HCT116 (cell line): ENCODE measurements at regions not wholly inside any gene's neighbourhood (a gene's known extent, or its start where the extent isn't known, plus 50 kb on each side); places are given as distances from the start of the nearest gene placed in this dataset.
"Not testable (repeated sequence)": the region's sequence is repeated elsewhere in the genome, so short reads cannot be mapped to it uniquely, and the experiment has no call there.

Experiments used
- ATAC-seq: fragments of 200-7000 bp; cut with Tn5 transposase; 2 replicates; pipeline ENCODE4 v1.9.1; 2020; ENCODE audit warnings: mild to moderate bottlenecking, moderate library complexity
- BruUV-seq: library from RNA; stranded (reverse); fragments of 400-500 nt; replicated peaks from 2 replicates; lab custom pipeline; 2021; lab: Mats Ljungman, UMichigan
- CTCF ChIA-PET: fragments of 300-600 bp; sonication (Branson Sonifier 250); formaldehyde crosslinking; loops from one replicate; lab custom pipeline; 2021; ENCODE audit warnings: antibody characterized with exemption; lab: Charles Lee
- POLR2A ChIA-PET: fragments of 300-600, 350-600 bp; sonication (Branson Sonifier 250); formaldehyde crosslinking; loops from one replicate; lab custom pipeline; 2021; ENCODE audit warnings: antibody characterized with exemption; lab: Charles Lee
- RAD21 ChIA-PET, 2 experiments: fragments of 300-600 bp; sonication (Branson Sonifier 250); formaldehyde crosslinking; loops; one replicate each; lab custom pipeline; 2023; ENCODE audit warnings: low total read pairs in 2 of 2; ENCODE audit not compliant: uncharacterized antibody in 2 of 2, unreplicated experiment in 2 of 2, low non-redundant PET in 1 of 2; lab: Charles Lee
- DNase-seq: peaks from one replicate; pipeline ENCODE4 v3.0.0-alpha.2; 2010; ENCODE audit warnings: low read depth, low spot score
- H2AFZ ChIP-seq: fragments of 200-600 bp; shearing (Covaris generic), sonication (generic); 2 replicates; pipeline ENCODE4 v1.6.1; 2017; ENCODE audit warnings: low read depth, mixed run types, mixed read lengths, antibody characterized with exemption, low read length; ENCODE audit not compliant: poor library complexity, severe bottlenecking
- H3K27ac ChIP-seq: 2 replicates; pipeline ENCODE4 v1.5.1; 2012; ENCODE audit warnings: low read depth, low read length
- H3K27me3 ChIP-seq: fragments of 200-600 bp; sonication (generic); 2 replicates; pipeline ENCODE4 v1.6.1; 2016; ENCODE audit warnings: mixed run types, low read length, mixed read lengths; ENCODE audit not compliant: insufficient read depth
- H3K36me3 ChIP-seq, 2 experiments: fragments of 200-500 bp in 1 of 2; fragments of 200-600 bp in 1 of 2; sonication (Bioruptor generic) in 1 of 2; sonication (generic) in 1 of 2; 2 replicates each; pipeline versions ENCODE4 v1.5.1 to v1.6.1; 2014 to 2016; ENCODE audit warnings: low read length in 2 of 2, inconsistent platforms in 1 of 2, mixed read lengths in 1 of 2, mixed run types in 1 of 2; ENCODE audit not compliant: insufficient read depth in 2 of 2, control insufficient read depth in 1 of 2
- H3K4me1 ChIP-seq, 2 experiments: fragments of 200-600 bp in 1 of 2; sonication (generic) in 1 of 2; 2 replicates each; pipeline versions ENCODE4 v1.5.1 to v1.6.1; 2012 to 2017; ENCODE audit warnings: low read length in 2 of 2, inconsistent platforms in 1 of 2, mild to moderate bottlenecking in 1 of 2, mixed read lengths in 1 of 2, mixed run types in 1 of 2, moderate library complexity in 1 of 2; ENCODE audit not compliant: insufficient read depth in 2 of 2, control insufficient read depth in 1 of 2
- H3K4me2 ChIP-seq: fragments of 200-600 bp; sonication (generic); 2 replicates; pipeline ENCODE4 v1.6.1; 2017; ENCODE audit warnings: mixed run types, low read length, mixed read lengths
- H3K4me3 ChIP-seq, 2 experiments: fragments of 200-600 bp in 1 of 2; sonication (generic) in 1 of 2; replicated peaks in 1 of 2; 2 replicates each; pipeline ENCODE4 v1.5.1; 2011 to 2016; ENCODE audit warnings: low read length in 2 of 2, control low read depth in 1 of 2, low read depth in 1 of 2, mild to moderate bottlenecking in 1 of 2, mixed read lengths in 1 of 2, mixed run types in 1 of 2
- H3K79me2 ChIP-seq: fragments of 200-600 bp; sonication (generic); 2 replicates; pipeline ENCODE4 v1.6.1; 2017; ENCODE audit warnings: mild to moderate bottlenecking, mixed run types, low read length, moderate library complexity, mixed read lengths; ENCODE audit not compliant: insufficient read depth
- H3K9ac ChIP-seq: fragments of 200-600 bp; sonication (generic); 2 replicates; pipeline ENCODE4 v1.6.1; 2016; ENCODE audit warnings: low read length, mixed read lengths
- H3K9me2 ChIP-seq: fragments of 200-600 bp; sonication (generic), shearing (Covaris generic); 2 replicates; pipeline ENCODE4 v1.6.1; 2017; ENCODE audit warnings: mixed run types, mild to moderate bottlenecking, moderate library complexity; ENCODE audit not compliant: insufficient read depth
- H3K9me3 ChIP-seq, 2 experiments: fragments of 200-500 bp in 1 of 2; fragments of 200-600 bp in 1 of 2; sonication (Bioruptor generic) in 1 of 2; sonication (generic) in 1 of 2; 2 replicates each; pipeline ENCODE4 v1.6.1; 2014 to 2017; ENCODE audit warnings: low read length in 2 of 2, mixed read lengths in 2 of 2, inconsistent platforms in 1 of 2, low read depth in 1 of 2, mild to moderate bottlenecking in 1 of 2, mixed run types in 1 of 2, moderate library complexity in 1 of 2; ENCODE audit not compliant: control insufficient read depth in 1 of 2, insufficient read depth in 1 of 2
- H4K20me1 ChIP-seq: fragments of 200-600 bp; sonication (generic), shearing (Covaris generic); 2 replicates; pipeline ENCODE4 v1.6.1; 2017; ENCODE audit warnings: mixed run types, mild to moderate bottlenecking, moderate library complexity; ENCODE audit not compliant: insufficient read depth
- CBX3 ChIP-seq: IDR thresholded peaks from 2 replicates; pipeline ENCODE4 v1.6.1; 2012; ENCODE audit warnings: low read depth
- CEBPB ChIP-seq: IDR thresholded peaks from 2 replicates; pipeline ENCODE4 v1.6.1; 2012; ENCODE audit warnings: low read depth
- EGR1 ChIP-seq: IDR thresholded peaks from 2 replicates; pipeline ENCODE4 v1.6.1; 2012; ENCODE audit warnings: low read depth
- EZH2phosphoT487 ChIP-seq: fragments of 200-600 bp; IDR thresholded peaks from 2 replicates; pipeline ENCODE4 v1.6.1; 2018; ENCODE audit warnings: antibody characterized with exemption, borderline replicate concordance
- POLR2A ChIP-seq: IDR thresholded peaks from 2 replicates; pipeline ENCODE4 v1.7.0; 2011; ENCODE audit warnings: borderline replicate concordance; ENCODE audit not compliant: insufficient read depth, insufficient read length; ENCODE audit errors: extremely low read depth
- RAD21 ChIP-seq: IDR thresholded peaks from 2 replicates; pipeline ENCODE4 v1.6.1; 2012; ENCODE audit warnings: low read depth, mild to moderate bottlenecking
- SIN3A ChIP-seq: IDR thresholded peaks from 2 replicates; pipeline ENCODE4 v1.6.1; 2012; ENCODE audit warnings: low read depth
- SP1 ChIP-seq: IDR thresholded peaks from 2 replicates; pipeline ENCODE4 v1.6.1; 2012; ENCODE audit warnings: low read depth
- SRF ChIP-seq: IDR thresholded peaks from 2 replicates; pipeline ENCODE4 v1.6.1; 2012; ENCODE audit warnings: low read depth
- TCF7L2 ChIP-seq: IDR thresholded peaks from 2 replicates; pipeline ENCODE4 v1.7.0; 2011; ENCODE audit warnings: borderline replicate concordance, inconsistent platforms; ENCODE audit not compliant: insufficient read depth, insufficient read length; ENCODE audit errors: extremely low read depth
- YY1 ChIP-seq: IDR thresholded peaks from 2 replicates; pipeline ENCODE4 v1.6.1; 2011; ENCODE audit warnings: low read length, low read depth, moderate library complexity, mild to moderate bottlenecking; ENCODE audit not compliant: insufficient replicate concordance; ENCODE audit errors: extremely low read depth
- ZBTB33 ChIP-seq: IDR thresholded peaks from 2 replicates; pipeline ENCODE4 v1.6.1; 2011; ENCODE audit warnings: mild to moderate bottlenecking, low read length, moderate library complexity; ENCODE audit not compliant: insufficient replicate concordance; ENCODE audit errors: extremely low read depth
- ZFX ChIP-seq: fragments of 450-650 bp; IDR thresholded peaks from 2 replicates; pipeline ENCODE4 v1.6.1; 2017
- ZNF274 ChIP-seq: fragments of 200-500 bp; sonication (Bioruptor generic); IDR thresholded peaks from 2 replicates; pipeline ENCODE4 v1.6.1; 2014; ENCODE audit warnings: mild to moderate bottlenecking, low read depth, low read length, inconsistent platforms
- intact Hi-C: fragments of 100-400 bp; cut with micrococcal nuclease; formaldehyde crosslinking; loops from 2 replicates; pipeline ENCODE4 v1.10.0; 2022

DNA sequence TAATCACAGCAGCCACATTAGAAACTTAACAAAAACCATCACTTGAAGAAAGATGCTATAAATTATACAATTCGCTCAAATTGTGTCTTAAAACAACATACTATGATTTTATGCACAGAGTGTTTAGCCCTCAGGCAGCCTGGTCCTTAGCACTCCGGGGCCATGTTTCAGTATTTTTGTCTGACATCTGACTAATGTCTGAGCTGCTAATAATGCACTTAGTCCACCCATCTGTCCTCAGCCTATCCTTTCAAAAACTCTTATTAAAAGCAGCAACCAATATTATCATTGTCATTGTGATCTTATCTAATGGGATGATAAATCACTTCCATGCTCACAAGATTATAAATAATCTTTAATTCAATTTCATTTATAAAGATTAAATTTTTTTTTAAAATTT lies 602.7 kb upstream of the FOXG1 start (continued):
- TF ChIP-seq SIN3A = no peak

- ATAC-seq, POLR2A ChIA-PET, intact Hi-C loops, RAD21 ChIA-PET, DNase-seq, H3K9ac ChIP-seq, CTCF ChIA-PET, H3K36me3 ChIP-seq, H3K4me3 ChIP-seq, H3K27ac ChIP-seq, H3K27me3 ChIP-seq, H4K20me1 ChIP-seq, H2AFZ ChIP-seq, H3K79me2 ChIP-seq, H3K4me2 ChIP-seq, H3K4me1 ChIP-seq, BruUV-seq, H3K9me2 ChIP-seq: not testable (repeated sequence)
- peaks cover 0 to 14% of the 10 kb centered on the region in 2 experiments; a peak in 2 of 4 replicates for H3K9me3 ChIP-seq
Measured at GRCh38 chr14:28187902-28188830, 578.4 kb upstream of the FOXG1 start.

DNA sequence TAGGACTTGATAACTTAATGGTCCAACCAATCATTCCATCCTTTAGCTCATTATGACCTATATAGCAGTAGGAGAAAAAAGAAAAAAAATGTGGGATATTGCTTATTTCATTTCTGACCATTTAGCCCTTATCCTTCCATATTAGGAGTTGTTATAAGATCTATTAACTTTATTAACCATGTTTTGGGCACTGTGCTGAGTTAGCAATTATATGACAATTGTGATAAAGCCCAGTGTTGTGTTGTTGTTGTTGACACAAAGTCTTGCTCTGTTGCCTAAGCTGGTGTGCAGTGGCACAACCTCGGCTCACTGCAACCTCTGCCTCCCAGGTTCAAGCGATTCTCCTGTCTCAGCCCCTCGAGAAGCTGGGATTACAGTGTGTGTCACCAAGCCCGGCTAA lies 569.7 kb upstream of the FOXG1 start:
- intact Hi-C loops = no loop called here
- CTCF ChIA-PET = no interaction called here
- no peaks in the 10 kb centered on the region for H3K9me2 ChIP-seq
- peaks cover 0 to 8% of the 10 kb centered on the region in 2 experiments; a peak in 2 of 4 replicates for H3K9me3 ChIP-seq
- no TSS peak for BruUV-seq
- no peak overlapping the region for H3K4me3 ChIP-seq
- no peaks in the 10 kb centered on the region for H3K27me3 ChIP-seq
- H3K4me1 ChIP-seq = no peaks in the 10 kb centered on the region
- RAD21 ChIA-PET = no interaction called here
- DNase-seq (no peak), ATAC-seq (no peak)
- no peaks in the 10 kb centered on the region for H4K20me1 ChIP-seq
- no peaks in the 10 kb centered on the region for H3K36me3 ChIP-seq
- H3K4me2 ChIP-seq = no peak overlapping the region
- no peak overlapping the region for H2AFZ ChIP-seq
- POLR2A ChIA-PET = no interaction called here
- H3K9ac ChIP-seq = no peak overlapping the region
- no peak overlapping the region for H3K27ac ChIP-seq
- H3K79me2 ChIP-seq = no peaks in the 10 kb centered on the region
- TF ChIP-seq ZBTB33 (no peak), POLR2A (no peak), EGR1 (no peak), SRF (no peak), YY1 (no peak), CEBPB (no peak), RAD21 (no peak), ZNF274 (no peak), ZFX (no peak), CBX3 (no peak), TCF7L2 (no peak), EZH2phosphoT487 (no peak), SIN3A (no peak), SP1 (no peak)
